Activated T-helper 17 cell treated with anti-CD3 and anti-CD28 coated beads, Interleukin-2, amount 50 U/mL, for 72 hours (primary cell): ENCODE measurements at regions not wholly inside any gene's neighbourhood (a gene's known extent, or its start where the extent isn't known, plus 50 kb on each side); places are given as distances from the start of the nearest gene placed in this dataset.

Source experiments
- ATAC-seq: fragments of 150-1000 bp; cut with Tn5 transposase; replicated peaks from 2 replicates; pipeline ENCODE4 v1.10.0; 2021; ENCODE audit warnings: mild to moderate bottlenecking, moderate library complexity
- H3K27ac Mint-ChIP-seq: one replicate; pipeline ENCODE4 v1.8.0; 2022; ENCODE audit warnings: mixed read lengths
- H3K27me3 Mint-ChIP-seq: one replicate; pipeline ENCODE4 v1.8.0; 2022; ENCODE audit warnings: mixed read lengths
- H3K36me3 Mint-ChIP-seq: one replicate; pipeline ENCODE4 v1.8.0; 2022; ENCODE audit warnings: low read depth, mild to moderate bottlenecking, mixed read lengths
- H3K4me1 Mint-ChIP-seq: one replicate; pipeline ENCODE4 v1.8.0; 2022; ENCODE audit warnings: mixed read lengths
- H3K4me3 Mint-ChIP-seq: one replicate; pipeline ENCODE4 v1.8.0; 2022; ENCODE audit warnings: mild to moderate bottlenecking, mixed read lengths
- H3K9me3 Mint-ChIP-seq: one replicate; pipeline ENCODE4 v1.8.0; 2022; ENCODE audit warnings: mixed read lengths

DNA sequence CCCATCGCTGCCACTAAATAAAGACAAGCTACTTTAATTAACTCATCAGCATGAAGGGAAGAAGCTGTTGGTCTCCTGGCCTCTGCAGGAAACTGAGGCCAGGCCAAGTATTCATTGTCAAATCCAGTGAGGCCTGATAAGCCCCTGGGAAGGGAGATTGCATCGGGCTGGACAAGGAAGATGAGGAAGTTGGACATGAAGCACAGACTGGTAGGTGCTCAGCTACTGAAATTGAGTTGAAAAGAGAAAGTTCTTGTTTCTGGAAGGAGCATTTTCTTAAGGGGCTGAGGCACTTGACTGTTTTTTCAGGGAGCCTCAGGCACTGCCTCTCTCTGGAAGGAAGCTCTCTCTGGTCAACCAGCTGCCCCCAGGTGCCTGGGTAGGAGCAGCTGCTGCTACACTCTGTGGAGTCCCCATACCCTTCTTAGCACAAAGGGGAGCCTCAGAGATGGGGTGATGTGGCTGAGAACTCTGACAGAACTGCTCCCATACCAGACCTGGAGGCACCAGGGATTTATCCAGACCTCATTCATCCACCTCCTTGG lies 90.3 kb upstream of the IKZF1 start:
- H3K36me3 Mint-ChIP-seq = no peaks in the 10 kb centered on the region
- H3K27ac Mint-ChIP-seq = peak overlapping the region; percentile 23
- no peak for ATAC-seq
- peaks cover 50% of the 10 kb centered on the region for H3K4me1 Mint-ChIP-seq
- no peaks in the 10 kb centered on the region for H3K27me3 Mint-ChIP-seq
- H3K9me3 Mint-ChIP-seq = no peaks in the 10 kb centered on the region
- peak overlapping the region; percentile 55 for H3K4me3 Mint-ChIP-seq

DNA sequence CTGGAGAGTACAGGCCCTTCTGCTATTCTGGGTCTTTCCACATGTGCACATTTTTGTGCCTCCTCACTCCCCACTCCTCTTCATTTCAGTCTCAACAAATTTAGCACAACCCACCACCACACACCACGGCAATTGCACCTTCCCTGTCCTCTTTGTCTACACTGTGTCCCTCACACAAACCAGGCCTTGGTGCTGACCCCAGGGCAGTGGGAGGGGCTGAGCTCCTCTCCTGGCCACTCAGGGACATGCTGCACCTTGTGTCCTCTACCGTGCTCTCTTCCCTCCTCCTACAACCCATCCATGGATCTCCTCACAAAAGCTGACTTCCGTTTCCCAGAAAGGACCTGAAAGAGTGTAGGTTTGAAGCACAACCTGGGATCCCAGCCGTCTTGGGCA lies 90.9 kb upstream of the IKZF1 start:
- H3K4me1 Mint-ChIP-seq = peaks cover 53% of the 10 kb centered on the region

DNA sequence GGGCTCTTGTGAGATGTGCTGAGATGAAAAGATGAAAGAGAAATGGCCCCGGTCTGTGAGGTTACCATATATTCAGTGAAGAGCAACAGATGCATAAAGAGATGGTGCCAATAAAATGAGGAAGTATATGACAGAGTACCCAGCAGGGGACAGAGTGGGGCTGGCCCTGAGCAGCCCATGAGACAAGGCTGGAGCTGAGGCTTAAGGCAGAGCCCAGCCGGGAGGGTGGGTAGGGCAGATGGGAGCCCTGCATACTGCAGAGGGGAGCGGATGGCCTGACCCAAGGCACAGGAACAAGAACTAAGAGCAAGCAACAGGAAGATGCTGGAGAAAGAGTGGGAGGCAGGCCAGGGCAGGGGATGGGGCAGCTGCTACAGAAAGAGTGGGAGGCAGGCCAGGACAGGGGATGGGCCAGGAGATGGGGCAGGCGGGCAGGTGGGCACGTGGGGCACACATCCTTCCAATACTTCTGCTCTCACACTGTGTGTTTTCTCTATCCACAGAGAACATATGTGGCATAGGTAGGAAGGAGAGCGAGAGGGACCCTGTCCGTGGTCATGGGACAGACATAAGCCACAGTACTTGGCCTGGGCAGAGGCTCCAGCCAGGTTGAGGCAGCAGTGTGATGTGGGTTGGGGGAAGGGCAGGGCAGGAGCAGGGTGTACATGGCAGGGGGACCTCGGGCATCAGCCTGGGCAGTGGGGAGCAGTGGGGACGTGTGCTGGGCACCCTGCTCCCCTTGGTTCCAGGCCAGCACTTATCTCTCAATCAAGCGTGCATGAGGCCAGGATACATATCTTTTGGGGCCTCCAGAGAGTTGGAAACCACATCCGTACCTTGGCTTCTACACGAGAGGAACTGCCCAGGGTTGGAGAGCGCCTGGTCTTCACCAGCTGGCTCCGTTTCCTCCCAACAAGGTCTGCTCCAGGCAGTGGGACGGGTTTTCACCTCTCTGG lies 91.6 kb upstream of the IKZF1 start:
- no peak for ATAC-seq
- Mint-ChIP-seq H3K27ac (peak overlapping the region; percentile 23), H3K4me1 (peaks cover 59% of the 10 kb centered on the region), H3K9me3 (no peaks in the 10 kb centered on the region), H3K27me3 (no peaks in the 10 kb centered on the region), H3K4me3 (peak overlapping the region; percentile 55), H3K36me3 (no peaks in the 10 kb centered on the region)

More for the DNA sequence above, 90.9 kb upstream of the IKZF1 start:
- Mint-ChIP-seq H3K36me3 (no peaks in the 10 kb centered on the region), H3K9me3 (no peaks in the 10 kb centered on the region), H3K27me3 (no peaks in the 10 kb centered on the region), H3K4me3 (peak overlapping the region; percentile 55), H3K27ac (peak overlapping the region; percentile 23)
- no peak for ATAC-seq

DNA sequence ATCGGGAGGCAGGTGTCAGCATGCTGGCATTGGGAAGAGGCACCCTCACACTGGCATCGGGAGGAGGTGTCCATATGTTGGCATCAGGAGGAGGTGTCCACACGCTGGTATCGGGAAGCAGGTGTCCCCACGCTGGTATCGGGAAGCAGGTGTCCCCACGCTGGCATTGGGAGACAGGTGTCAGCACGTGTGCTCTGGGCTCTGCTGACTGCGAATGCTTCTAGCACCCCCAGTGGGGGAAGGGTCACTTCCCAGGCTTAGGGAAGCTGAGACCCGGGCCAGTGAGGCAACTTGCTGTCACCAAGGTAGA lies 92.5 kb upstream of the IKZF1 start:
- Mint-ChIP-seq H3K4me3 (peak overlapping the region; percentile 55), H3K36me3 (no peaks in the 10 kb centered on the region)
- ATAC-seq = no peak

DNA sequence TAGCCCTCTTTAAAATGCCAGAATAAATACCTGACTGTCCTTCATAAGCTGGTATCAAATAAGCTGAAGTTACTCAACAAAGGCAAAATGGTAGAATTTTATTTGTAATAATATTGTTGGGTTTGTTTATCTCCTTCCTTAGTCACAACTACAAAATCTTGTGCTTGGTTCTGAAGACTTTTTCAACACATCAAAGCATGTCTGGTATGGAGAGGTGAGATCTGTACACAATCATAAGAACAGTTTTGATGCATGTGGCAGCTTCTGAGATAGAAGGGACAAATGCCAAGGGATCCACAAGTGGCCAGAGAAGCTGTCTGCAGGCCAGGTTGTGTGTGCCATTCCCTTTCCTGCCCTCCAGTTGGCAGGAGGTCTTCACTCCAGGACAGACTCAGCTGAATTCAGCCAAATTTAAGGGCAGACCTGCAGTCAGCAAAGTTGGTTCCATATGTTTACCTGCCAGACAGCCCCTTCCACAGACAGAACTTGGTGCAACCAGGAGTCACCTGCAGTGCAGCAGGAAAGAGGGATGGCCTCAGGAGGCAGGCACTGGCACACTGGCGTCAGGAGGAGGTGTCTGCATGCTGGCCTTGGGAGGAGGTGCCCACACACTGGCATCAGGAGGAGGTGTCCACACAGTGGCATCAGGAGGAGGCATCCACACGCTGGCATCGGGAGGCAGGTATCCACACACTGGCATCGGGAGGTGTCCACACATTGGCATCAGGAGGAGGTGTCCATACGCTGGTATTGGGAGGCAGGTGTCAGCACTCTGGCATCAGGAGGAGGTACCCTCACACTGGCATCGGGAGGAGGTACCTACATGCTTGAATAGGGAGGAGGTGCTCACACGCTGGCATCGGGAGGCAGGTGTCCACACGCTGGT lies 93.1 kb upstream of the IKZF1 start:
- no peaks in the 10 kb centered on the region for H3K9me3 Mint-ChIP-seq
- no peak for ATAC-seq

More for the DNA sequence above, 92.5 kb upstream of the IKZF1 start:
- no peaks in the 10 kb centered on the region for H3K9me3 Mint-ChIP-seq
- peak overlapping the region; percentile 23 for H3K27ac Mint-ChIP-seq
- peaks cover 62% of the 10 kb centered on the region for H3K4me1 Mint-ChIP-seq
- H3K27me3 Mint-ChIP-seq = no peaks in the 10 kb centered on the region

DNA sequence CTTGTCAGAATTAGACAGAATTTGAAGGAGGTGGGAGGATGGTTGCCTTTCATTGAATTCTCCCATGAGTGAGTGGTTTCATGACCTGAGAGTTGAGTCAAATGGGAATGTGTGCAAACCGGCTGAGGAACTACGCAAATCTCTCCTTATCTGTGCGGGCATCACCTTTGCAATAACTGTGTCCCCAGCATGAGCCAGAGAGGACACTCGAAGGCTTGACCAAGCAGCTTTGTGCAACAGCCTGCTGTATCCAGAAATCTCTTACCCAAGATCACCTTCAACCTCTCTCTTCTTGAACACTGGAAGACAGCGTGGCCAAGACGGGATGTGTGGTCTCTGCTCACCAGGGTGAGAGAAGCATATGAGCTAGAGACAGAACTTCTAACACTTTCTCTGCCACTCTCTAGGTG lies 93.8 kb upstream of the IKZF1 start:
- Mint-ChIP-seq H3K4me1 (peaks cover 75% of the 10 kb centered on the region), H3K9me3 (no peaks in the 10 kb centered on the region), H3K36me3 (no peaks in the 10 kb centered on the region), H3K4me3 (peak overlapping the region; percentile 55), H3K27ac (peak overlapping the region; percentile 69), H3K27me3 (no peaks in the 10 kb centered on the region)
- ATAC-seq = peak; percentile 53

More for the DNA sequence above, 93.1 kb upstream of the IKZF1 start:
- peak overlapping the region; percentile 55 for H3K4me3 Mint-ChIP-seq
- peak overlapping the region; percentile 69 for H3K27ac Mint-ChIP-seq
- H3K4me1 Mint-ChIP-seq = peaks cover 68% of the 10 kb centered on the region
- H3K27me3 Mint-ChIP-seq = no peaks in the 10 kb centered on the region
- no peaks in the 10 kb centered on the region for H3K36me3 Mint-ChIP-seq

DNA sequence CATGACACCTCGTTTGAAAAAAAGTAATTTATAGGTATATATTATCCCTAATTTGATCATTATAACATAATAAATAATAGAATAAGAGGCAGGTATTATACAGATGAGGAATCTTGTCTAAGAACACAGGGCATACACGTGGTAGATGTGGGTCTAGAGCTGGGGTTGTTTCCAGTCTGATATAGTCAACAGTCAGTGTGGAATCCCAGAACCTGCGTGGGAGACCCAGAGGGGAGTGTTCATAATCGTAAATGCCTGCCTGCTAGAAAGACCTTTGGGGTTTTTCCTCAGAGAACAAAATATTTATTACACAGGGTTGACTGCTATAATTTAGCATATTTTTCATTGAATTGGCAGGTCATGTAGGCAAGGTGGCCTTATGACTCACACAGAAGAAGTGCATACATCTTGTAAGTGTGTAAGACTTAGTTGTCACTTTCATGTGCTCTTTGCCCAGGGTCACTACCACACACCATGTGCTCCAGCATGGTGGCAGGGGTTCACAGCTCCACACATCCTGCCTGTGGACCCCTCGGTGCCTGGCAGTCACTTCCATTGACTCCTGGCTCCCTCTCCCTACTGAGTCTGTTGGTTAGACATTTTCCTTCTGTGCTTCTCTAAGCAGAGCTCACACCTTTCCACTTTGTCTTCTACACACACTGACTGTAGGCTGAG lies 94.9 kb upstream of the IKZF1 start:
- peak; percentile 68 for ATAC-seq
- Mint-ChIP-seq H3K27me3 (no peaks in the 10 kb centered on the region), H3K4me1 (peaks cover 77% of the 10 kb centered on the region), H3K36me3 (no peaks in the 10 kb centered on the region), H3K4me3 (peak overlapping the region; percentile 55), H3K27ac (peak overlapping the region; percentile 69), H3K9me3 (no peaks in the 10 kb centered on the region)

DNA sequence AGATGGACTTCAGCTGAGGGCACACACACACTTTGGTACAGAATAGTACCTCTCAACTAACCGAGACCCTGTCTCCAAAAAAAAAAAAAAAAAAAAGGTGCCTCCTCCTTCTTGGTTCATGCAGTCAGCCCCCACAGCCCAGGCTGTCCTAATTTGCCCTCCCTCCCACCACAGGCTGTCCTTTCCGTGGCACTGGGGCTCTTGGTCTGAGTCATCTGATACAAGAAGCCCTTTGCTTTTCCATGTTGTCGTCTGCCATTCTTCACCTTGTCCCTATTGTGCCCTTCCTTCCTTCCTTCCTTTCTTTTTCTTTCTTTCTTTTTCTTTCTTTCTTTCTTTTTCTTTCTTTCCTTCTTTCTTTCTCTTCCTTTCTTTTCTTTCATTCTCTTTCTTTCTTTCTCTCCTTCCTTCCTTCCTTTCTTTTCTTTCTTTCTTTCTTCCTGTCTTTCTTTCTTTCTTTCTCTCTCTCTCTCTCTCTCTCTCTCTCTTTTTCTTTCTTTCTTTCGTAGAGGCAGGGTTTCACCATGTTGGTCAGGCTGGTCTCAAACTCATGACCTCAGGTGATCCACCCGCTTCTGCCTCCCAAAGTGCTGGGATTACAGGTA lies 96.0 kb upstream of the IKZF1 start:
- peak; percentile 22 for ATAC-seq
- no peaks in the 10 kb centered on the region for H3K36me3 Mint-ChIP-seq
- no peaks in the 10 kb centered on the region for H3K27me3 Mint-ChIP-seq
- peak overlapping the region; percentile 80 for H3K4me3 Mint-ChIP-seq
- no peaks in the 10 kb centered on the region for H3K9me3 Mint-ChIP-seq
- peaks cover 81% of the 10 kb centered on the region for H3K4me1 Mint-ChIP-seq
- peak overlapping the region; percentile 85 for H3K27ac Mint-ChIP-seq

DNA sequence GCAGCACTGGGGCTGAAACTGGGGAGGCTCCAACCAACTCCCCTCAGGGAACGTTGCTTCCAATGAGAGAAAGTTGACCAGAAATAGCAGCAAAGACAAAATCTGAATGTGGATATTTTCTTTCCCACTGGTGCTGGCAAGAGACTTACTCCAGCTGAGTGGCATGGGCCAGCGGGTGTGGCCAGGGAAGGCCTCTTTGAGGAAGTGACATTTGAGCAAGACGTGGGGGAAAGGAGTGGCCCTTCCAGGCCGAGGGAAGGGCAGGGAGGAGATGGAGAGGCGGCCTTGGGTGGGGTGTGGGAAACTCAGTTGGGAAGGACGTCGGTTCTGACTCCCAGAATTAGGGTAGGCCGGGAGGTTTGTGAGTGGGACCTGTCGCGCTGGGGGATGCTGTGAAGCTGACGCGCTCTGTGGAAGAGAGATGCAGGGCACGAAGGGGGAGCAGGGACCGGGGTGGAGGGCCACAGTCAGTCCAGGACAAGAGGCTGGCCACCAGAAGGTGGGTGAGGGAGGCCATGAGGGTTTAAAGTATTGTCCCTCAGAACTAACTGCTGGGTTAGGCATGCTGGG lies 96.7 kb upstream of the IKZF1 start:
- Mint-ChIP-seq H3K9me3 (no peaks in the 10 kb centered on the region), H3K27ac (peak overlapping the region; percentile 85), H3K36me3 (no peaks in the 10 kb centered on the region), H3K27me3 (no peaks in the 10 kb centered on the region), H3K4me3 (peak overlapping the region; percentile 80), H3K4me1 (peaks cover 76% of the 10 kb centered on the region)
- no peak for ATAC-seq

DNA sequence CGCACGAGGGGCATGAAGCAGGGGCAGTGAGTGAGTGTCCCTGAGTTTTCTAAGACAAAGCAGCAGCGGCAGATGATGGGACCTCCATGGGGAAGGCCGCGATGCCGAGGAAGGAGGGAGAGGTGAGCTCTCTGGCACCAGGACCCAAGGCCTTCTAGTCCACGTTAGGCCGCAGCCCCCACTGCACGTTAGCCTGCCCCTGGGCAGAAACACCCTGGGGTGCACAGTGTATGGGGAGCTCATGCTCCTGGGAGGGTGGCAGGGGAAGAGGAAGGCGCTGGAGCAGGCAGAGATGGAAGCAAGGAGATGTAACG lies 97.3 kb upstream of the IKZF1 start:
- Mint-ChIP-seq H3K27ac (peak overlapping the region; percentile 85), H3K4me3 (peak overlapping the region; percentile 80), H3K36me3 (no peaks in the 10 kb centered on the region), H3K27me3 (no peaks in the 10 kb centered on the region), H3K9me3 (no peaks in the 10 kb centered on the region), H3K4me1 (peaks cover 70% of the 10 kb centered on the region)
- no peak for ATAC-seq

DNA sequence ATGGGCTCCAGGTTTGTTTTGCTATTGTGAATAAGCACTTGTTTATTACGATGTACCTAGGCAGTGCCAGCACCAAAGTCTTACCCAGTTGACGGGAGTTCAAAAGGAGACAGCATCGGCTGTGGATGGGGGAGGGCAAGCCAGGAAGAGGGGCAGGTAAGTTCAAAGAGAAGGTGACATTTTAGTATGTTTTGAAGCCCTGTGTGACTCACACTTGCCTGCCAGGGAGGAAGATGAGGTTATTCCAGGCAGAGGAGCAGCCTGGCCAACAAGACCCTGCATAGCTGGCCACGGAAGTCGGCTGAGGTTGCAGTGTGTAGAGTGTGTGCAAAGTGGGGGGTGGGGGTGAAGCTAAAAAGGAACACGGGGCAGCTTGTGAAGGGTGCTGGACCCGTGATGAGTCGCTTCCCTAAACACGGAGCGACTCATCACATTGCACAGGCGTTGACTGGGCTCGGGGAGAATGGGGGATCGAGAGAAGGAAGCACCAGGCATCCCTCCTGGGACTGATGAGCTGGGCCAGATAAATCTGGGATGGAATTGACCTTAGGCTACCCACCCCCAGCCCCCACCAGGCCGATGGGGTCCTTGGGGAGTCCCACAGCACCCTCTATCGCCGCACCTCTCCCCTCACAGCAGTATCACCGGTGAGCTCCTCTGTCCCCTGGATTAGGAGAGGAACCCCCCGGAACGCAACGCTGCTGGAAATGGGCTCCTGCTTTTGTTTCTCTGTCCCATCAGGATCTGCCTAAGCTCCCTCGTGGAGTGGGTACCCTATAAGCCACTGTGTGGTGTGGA lies 97.9 kb upstream of the IKZF1 start:
- peak; percentile 44 for ATAC-seq
- Mint-ChIP-seq H3K36me3 (no peaks in the 10 kb centered on the region), H3K27me3 (no peaks in the 10 kb centered on the region), H3K27ac (peak overlapping the region; percentile 85), H3K4me1 (peaks cover 66% of the 10 kb centered on the region), H3K4me3 (peak overlapping the region; percentile 80), H3K9me3 (no peaks in the 10 kb centered on the region)

DNA sequence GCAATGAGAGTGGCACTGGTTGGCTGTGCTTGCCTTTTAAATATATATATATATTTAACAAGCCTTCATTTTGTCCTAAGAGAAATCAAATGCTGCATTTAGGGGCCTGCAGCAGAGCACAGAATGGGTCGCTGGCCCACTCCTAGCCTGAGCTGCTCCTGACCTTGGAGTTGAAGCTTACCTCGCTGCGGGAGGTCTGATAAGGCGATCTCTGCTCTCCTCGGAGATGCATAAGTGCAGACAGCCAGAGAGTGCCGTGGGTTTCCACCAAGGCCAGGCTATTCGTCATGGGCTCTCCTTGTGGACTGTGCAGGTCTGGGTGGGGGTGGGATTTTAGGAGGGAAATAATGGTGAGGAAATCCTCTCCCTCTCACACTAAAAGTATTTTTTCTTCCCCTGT lies 99.5 kb upstream of the IKZF1 start:
- Mint-ChIP-seq H3K9me3 (no peaks in the 10 kb centered on the region), H3K36me3 (no peaks in the 10 kb centered on the region), H3K27ac (peak overlapping the region; percentile 85), H3K4me3 (peak overlapping the region; percentile 80), H3K4me1 (peaks cover 53% of the 10 kb centered on the region), H3K27me3 (no peaks in the 10 kb centered on the region)
- ATAC-seq = no peak

DNA sequence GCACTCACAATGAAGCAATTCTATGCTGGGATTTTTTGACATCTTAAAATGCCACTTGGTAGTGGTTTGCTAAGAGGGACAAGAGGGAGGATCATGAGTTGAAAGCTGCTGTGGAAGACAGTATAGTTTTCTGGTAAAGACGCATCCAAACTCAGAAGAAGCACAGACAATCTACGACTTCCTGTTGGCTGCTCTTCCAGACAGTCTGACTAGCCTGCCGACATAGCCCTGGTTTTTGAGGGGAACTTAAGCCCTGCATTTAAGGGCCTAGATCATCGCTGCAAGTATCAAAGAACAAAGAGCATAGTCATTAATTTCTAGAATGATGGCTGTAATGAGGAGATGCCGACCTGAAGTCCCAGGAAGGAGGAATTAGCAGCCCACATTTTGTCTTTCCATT lies 99.9 kb upstream of the IKZF1 start:
- H3K4me1 Mint-ChIP-seq = peaks cover 48% of the 10 kb centered on the region
- ATAC-seq = no peak
- H3K27me3 Mint-ChIP-seq = no peaks in the 10 kb centered on the region
- H3K27ac Mint-ChIP-seq = no peak overlapping the region
- H3K36me3 Mint-ChIP-seq = no peaks in the 10 kb centered on the region
- H3K4me3 Mint-ChIP-seq = peak overlapping the region; percentile 80
- H3K9me3 Mint-ChIP-seq = no peaks in the 10 kb centered on the region
